Activated CD8-positive, alpha-beta T cell treated with anti-CD3 and anti-CD28 coated beads for 36 hours (primary cell): ENCODE measurements at regions not wholly inside any gene's neighbourhood (a gene's known extent, or its start where the extent isn't known, plus 50 kb on each side); places are given as distances from the start of the nearest gene placed in this dataset.

Source experiments
- ATAC-seq: fragments of 200-7000 bp; cut with Tn5 transposase; one replicate; pipeline ENCODE4 v1.10.0; 2021; ENCODE audit warnings: mild to moderate bottlenecking, moderate library complexity
- CTCF ChIA-PET: fragments of 350-600 bp; sonication (Branson Sonifier 250); formaldehyde crosslinking; loops from one replicate; lab custom pipeline; 2021; ENCODE audit warnings: antibody characterized with exemption; lab: Charles Lee
- POLR2A ChIA-PET: fragments of 350-600 bp; sonication (Branson Sonifier 250); formaldehyde crosslinking; loops from one replicate; lab custom pipeline; 2021; ENCODE audit warnings: antibody characterized with exemption; lab: Charles Lee
- DNase-seq: peaks from one replicate; pipeline ENCODE4 v3.0.0-alpha.2; 2020
- H3K27ac Mint-ChIP-seq: one replicate; pipeline ENCODE4 v1.8.0; 2021; ENCODE audit warnings: mild to moderate bottlenecking, mixed read lengths
- H3K27me3 Mint-ChIP-seq: one replicate; pipeline ENCODE4 v1.8.0; 2021; ENCODE audit warnings: mixed read lengths
- H3K36me3 Mint-ChIP-seq: one replicate; pipeline ENCODE4 v1.8.0; 2021; ENCODE audit warnings: low read depth, mixed read lengths
- H3K4me1 Mint-ChIP-seq: one replicate; pipeline ENCODE4 v1.8.0; 2021; ENCODE audit warnings: low read depth, mixed read lengths
- H3K4me3 Mint-ChIP-seq: one replicate; pipeline ENCODE4 v1.8.0; 2021; ENCODE audit warnings: mild to moderate bottlenecking, moderate library complexity, mixed read lengths
- H3K9me3 Mint-ChIP-seq: one replicate; pipeline ENCODE4 v1.8.0; 2021; ENCODE audit warnings: mixed read lengths
- CTCF ChIP-seq: fragments of 200-600 bp; IDR thresholded peaks from one replicate; pipeline ENCODE4 v1.8.0; 2022; ENCODE audit warnings: antibody characterized with exemption, mild to moderate bottlenecking
- intact Hi-C: fragments of 100-400 bp; cut with micrococcal nuclease; formaldehyde crosslinking; loops from one replicate; pipeline ENCODE4 v1.10.0; 2022

DNA sequence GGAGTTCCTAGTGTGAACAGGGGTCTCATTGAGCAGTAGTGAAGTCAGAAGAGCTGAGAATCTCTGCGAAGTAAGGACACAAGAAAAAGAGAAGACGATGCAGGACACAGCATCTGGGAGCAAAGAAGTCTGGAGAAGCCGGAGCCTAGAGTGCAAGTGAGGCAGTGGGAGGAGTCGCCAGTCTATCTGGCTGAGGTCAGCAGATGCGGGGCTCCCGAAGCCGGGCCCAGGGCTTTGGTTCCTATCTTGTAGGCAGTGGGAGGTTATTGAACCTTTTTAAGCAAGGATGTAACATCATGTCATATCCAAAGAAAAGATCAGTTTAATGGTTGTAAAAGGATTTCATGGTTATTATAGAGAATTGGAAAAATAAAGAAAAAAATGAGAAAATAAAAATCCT, 90.8 kb upstream of the KCTD1 start:
- H3K4me1 Mint-ChIP-seq = no peaks in the 10 kb centered on the region
- no peak overlapping the region for H3K27ac Mint-ChIP-seq
- ATAC-seq (no peak), DNase-seq (no peak)
- ChIA-PET POLR2A (no interaction called here), CTCF (no interaction called here)
- H3K4me3 Mint-ChIP-seq = no peak overlapping the region
- intact Hi-C loops = no loop called here
- H3K36me3 Mint-ChIP-seq = no peaks in the 10 kb centered on the region
- no peak for TF ChIP-seq CTCF
- H3K27me3 Mint-ChIP-seq = peaks cover 6% of the 10 kb centered on the region
- no peaks in the 10 kb centered on the region for H3K9me3 Mint-ChIP-seq

- Mint-ChIP-seq H3K27ac (no peak overlapping the region), H3K4me3 (no peak overlapping the region), H3K9me3 (no peaks in the 10 kb centered on the region), H3K27me3 (peaks cover 4% of the 10 kb centered on the region), H3K4me1 (no peaks in the 10 kb centered on the region), H3K36me3 (no peaks in the 10 kb centered on the region)
- POLR2A ChIA-PET = no interaction called here
- TF ChIP-seq CTCF = no peak
- intact Hi-C loops = no loop called here
- ATAC-seq (no peak), DNase-seq (no peak)
- CTCF ChIA-PET = no interaction called here
These were observed 89.6 kb upstream of the KCTD1 start for GRCh38 chr18:26637983-26638382.

GRCh38 chr18:26637324-26637723, 89.0 kb upstream of the KCTD1 start:
- DNase-seq (no peak), ATAC-seq (no peak)
- Mint-ChIP-seq H3K4me3 (no peak overlapping the region), H3K27ac (no peak overlapping the region), H3K27me3 (peaks cover 4% of the 10 kb centered on the region), H3K9me3 (no peaks in the 10 kb centered on the region), H3K4me1 (no peaks in the 10 kb centered on the region), H3K36me3 (no peaks in the 10 kb centered on the region)
- intact Hi-C loops = no loop called here
- TF ChIP-seq CTCF = no peak
- CTCF ChIA-PET = no interaction called here
- POLR2A ChIA-PET = no interaction called here

GRCh38 chr18:26635466-26635865, 87.1 kb upstream of the KCTD1 start:
- H3K4me3 Mint-ChIP-seq = no peak overlapping the region
- no peaks in the 10 kb centered on the region for H3K36me3 Mint-ChIP-seq
- TF ChIP-seq CTCF = no peak
- DNase-seq = no peak
- no peaks in the 10 kb centered on the region for H3K9me3 Mint-ChIP-seq
- ChIA-PET POLR2A (no interaction called here), CTCF (no interaction called here)
- H3K27ac Mint-ChIP-seq = no peak overlapping the region
- no peaks in the 10 kb centered on the region for H3K4me1 Mint-ChIP-seq
- intact Hi-C loops = no loop called here
- ATAC-seq = no peak
- H3K27me3 Mint-ChIP-seq = no peaks in the 10 kb centered on the region

- Mint-ChIP-seq H3K4me3 (no peak overlapping the region), H3K36me3 (no peaks in the 10 kb centered on the region), H3K4me1 (no peaks in the 10 kb centered on the region), H3K27ac (no peak overlapping the region), H3K9me3 (no peaks in the 10 kb centered on the region), H3K27me3 (no peaks in the 10 kb centered on the region)
- ATAC-seq = no peak
- intact Hi-C loops = no loop called here
- ChIA-PET CTCF (no interaction called here), POLR2A (no interaction called here)
- no peak for DNase-seq
- no peak for TF ChIP-seq CTCF
These were observed 86.3 kb upstream of the KCTD1 start for GRCh38 chr18:26634631-26635030.
